ENCODE measurements at regions not wholly inside any gene's neighbourhood (a gene's known extent, or its start where the extent isn't known, plus 50 kb on each side); places are given as distances from the start of the nearest gene placed in this dataset.

DNA sequence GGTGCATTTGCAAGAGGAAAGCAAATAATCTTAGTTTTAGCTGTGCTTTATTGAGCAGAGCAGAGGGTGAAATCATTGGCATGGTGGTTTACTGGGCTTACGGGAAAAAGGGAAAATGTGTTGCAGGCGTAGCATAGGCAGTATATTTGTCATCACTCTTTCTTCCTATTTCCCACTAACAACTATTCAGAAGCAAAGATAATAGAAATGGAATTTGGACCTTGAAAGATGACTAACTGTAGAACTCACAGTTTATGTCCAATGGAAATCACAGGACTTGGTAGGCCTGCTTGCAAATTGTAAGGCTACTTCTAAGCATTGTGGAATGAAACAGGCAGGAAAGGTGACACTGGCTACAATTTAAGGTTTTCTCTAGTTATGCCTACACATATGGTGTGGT, 611.9 kb upstream of the MAN1A1 start:
- Histone ChIP-seq H3K27me3 (replicated peaks in 1 of 4; ENCODE audit: control insufficient read depth in 3 of 4, extremely low read depth in 1 of 4, insufficient read depth in 3 of 4, low read length in 3 of 4) (no peaks in the 10 kb centered on the region), H2BK15ac (ENCODE audit: low read length) (no peak overlapping the region), H3K27ac (ENCODE audit: low read depth, low read length) (no peak overlapping the region), H3K36me3 (ENCODE audit: control insufficient read depth in 2 of 4, insufficient read depth in 4 of 4, low read length in 3 of 4) (no peaks in the 10 kb centered on the region), H3K4me1 (replicated peaks in 1 of 4; ENCODE audit: control insufficient read depth in 3 of 4, insufficient read depth in 4 of 4, low read length in 3 of 4) (peaks cover 0 to 11% (median 5%) of the 10 kb centered on the region in 4 experiments; a peak in 6 of 7 replicates), H4K8ac (ENCODE audit: extremely low read depth, insufficient read depth, low read length) (no peak overlapping the region), H4K5ac (ENCODE audit: insufficient read length, low read depth, low read length) (no peak overlapping the region), H3K18ac (ENCODE audit: extremely low read depth, low read length) (no peak overlapping the region), H3K4me3 (ENCODE audit: extremely low read depth in 1 of 4, insufficient read depth in 2 of 4, low read depth in 3 of 4, low read length in 4 of 4) (no peak overlapping the region), H3K56ac (replicated peaks; ENCODE audit: insufficient read length, low read depth, low read length) (no peak overlapping the region), H3K79me2 (ENCODE audit: control insufficient read depth in 1 of 2, insufficient read depth in 2 of 2, low read length in 2 of 2) (no peaks in the 10 kb centered on the region), H3K14ac (ENCODE audit: insufficient read length) (no peak overlapping the region), H3K4me2 (ENCODE audit: insufficient read depth in 1 of 2, low read depth in 2 of 2, low read length in 2 of 2) (no peak overlapping the region), H4K91ac (replicated peaks; ENCODE audit: insufficient read length, low read length) (no peak overlapping the region), H2BK20ac (ENCODE audit: low read length) (no peak overlapping the region), H3K23ac (ENCODE audit: insufficient read length) (no peak overlapping the region), H3K9me3 (ENCODE audit: insufficient read depth in 2 of 2, low read depth in 1 of 2, low read length in 1 of 2) (no peaks in the 10 kb centered on the region), H2BK5ac (ENCODE audit: low read depth, low read length) (no peak overlapping the region), H3K9ac (replicated peaks in 1 of 4; ENCODE audit: extremely low read depth in 1 of 4, low read depth in 3 of 4, low read length in 3 of 4) (no peak overlapping the region), H3K4ac (replicated peaks; ENCODE audit: insufficient read length, low read depth, low read length) (no peak overlapping the region), H2BK12ac (ENCODE audit: low read depth, low read length) (no peak overlapping the region), H4K20me1 (replicated peaks in 1 of 2; ENCODE audit: control insufficient read depth in 1 of 2, insufficient read depth in 2 of 2, low read length in 2 of 2) (no peaks in the 10 kb centered on the region), H2AK5ac (ENCODE audit: low read depth, low read length) (no peak overlapping the region), H3K23me2 (ENCODE audit: low read depth, low read length) (no peaks in the 10 kb centered on the region), H2AFZ (ENCODE audit: low read length) (no peak overlapping the region), H3K79me1 (ENCODE audit: low read depth, low read length) (no peaks in the 10 kb centered on the region), H2BK120ac (replicated peaks; ENCODE audit: low read depth, low read length) (no peak overlapping the region)
- no peak for DNase-seq (ENCODE audit: low read depth in 1 of 2, low spot score in 2 of 2)
- no peak for FAIRE-seq
- CTCF ChIA-PET (ENCODE audit: partially characterized antibody) = interaction anchor here (1.6 kb wide), 1 partner anchor 95 kb away, joined by 3 read pairs; no protein-coding TSS in a partner anchor
- POLR2A ChIA-PET (ENCODE audit: partially characterized antibody) = no interaction called here
- WGBS, 2 experiments (ENCODE audit: extremely low coverage in 1 of 2, insufficient coverage in 1 of 2, insufficient read length in 1 of 2, insufficient replicate concordance in 2 of 2, low coverage in 1 of 2, low lambda C conversion rate in 2 of 2, missing lambda C conversion rate in 1 of 2) = 97% methylated on average over 2 of the region's 2 CpGs; no CpG with 5 or more reads in 1 of the 2 experiments
- TF ChIP-seq TCF12 (IDR thresholded peaks at IDR 0.05; ENCODE audit: low read depth, low read length) = no peak
- no peak for TF ChIP-seq CHD2 (IDR thresholded peaks at IDR 0.05; ENCODE audit: low read length)
- TF ChIP-seq TEAD4 (IDR thresholded peaks at IDR 0.05; ENCODE audit: low read depth, low read length) = no peak
- no peak for TF ChIP-seq SP2 (IDR thresholded peaks at IDR 0.05; ENCODE audit: low read length)
- TF ChIP-seq SIX5 (IDR thresholded peaks at IDR 0.05; ENCODE audit: low read depth, low read length) = no peak
- TF ChIP-seq MAFK (IDR thresholded peaks at IDR 0.05; ENCODE audit: low read depth, low read length) = no peak
- no peak for TF ChIP-seq EGR1 (IDR thresholded peaks at IDR 0.05; ENCODE audit: borderline replicate concordance, low read depth, low read length)
- TF ChIP-seq TAF1 (IDR thresholded peaks at IDR 0.05; ENCODE audit: low read depth, low read length) = no peak
- TF ChIP-seq HDAC6 (IDR thresholded peaks at IDR 0.05; ENCODE audit: low read depth, low read length) = no peak
- TF ChIP-seq CTCF (IDR thresholded peaks at IDR 0.05; ENCODE audit: control extremely low read depth in 1 of 3, insufficient read depth in 1 of 3, low read depth in 1 of 3, low read length in 3 of 3) = no peak
- no peak for TF ChIP-seq BCL11A (IDR thresholded peaks at IDR 0.05; ENCODE audit: low read depth in 2 of 2, low read length in 2 of 2)
- no peak for TF ChIP-seq PHF8 (conservative IDR thresholded peaks at IDR 0.05; ENCODE audit: low read depth, low read length)
- no peak for TF ChIP-seq EP300 (IDR thresholded peaks at IDR 0.05; ENCODE audit: borderline replicate concordance in 1 of 2, low read depth in 2 of 2, low read length in 2 of 2)
- TF ChIP-seq POLR2AphosphoS5 (IDR thresholded peaks at IDR 0.05; ENCODE audit: low read depth, low read length) = no peak
